HS-5 (cell line): ENCODE measurements at regions not wholly inside any gene's neighbourhood (a gene's known extent, or its start where the extent isn't known, plus 50 kb on each side); places are given as distances from the start of the nearest gene placed in this dataset.
"Not testable (repeated sequence)": the region's sequence is repeated elsewhere in the genome, so short reads cannot be mapped to it uniquely, and the experiment has no call there.

Experiments
- DNase-seq: peaks from one replicate; pipeline ENCODE4 v3.0.0-alpha.2; 2012; ENCODE audit warnings: low read depth

DNA sequence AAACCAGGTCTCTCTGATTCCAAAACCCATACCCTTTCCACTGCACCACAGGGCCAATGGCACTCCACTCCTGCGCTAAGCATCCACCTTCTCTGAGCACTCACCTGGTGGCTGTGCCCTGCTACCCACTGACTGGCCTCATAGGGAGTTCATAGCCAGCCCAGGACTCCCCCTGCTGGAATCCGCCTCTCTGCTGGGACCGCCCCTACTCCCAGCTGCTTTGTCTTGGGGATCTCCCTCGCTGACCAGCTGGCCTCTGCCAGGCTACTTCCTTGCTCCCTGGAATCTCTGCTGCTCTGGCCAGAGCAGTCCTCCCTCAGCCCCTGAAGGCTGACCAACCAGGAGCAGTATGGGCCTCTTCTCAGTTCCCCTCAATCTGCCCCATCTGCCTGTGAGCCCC, 129.7 kb downstream of the FAXC start:
- no peak for DNase-seq

DNA sequence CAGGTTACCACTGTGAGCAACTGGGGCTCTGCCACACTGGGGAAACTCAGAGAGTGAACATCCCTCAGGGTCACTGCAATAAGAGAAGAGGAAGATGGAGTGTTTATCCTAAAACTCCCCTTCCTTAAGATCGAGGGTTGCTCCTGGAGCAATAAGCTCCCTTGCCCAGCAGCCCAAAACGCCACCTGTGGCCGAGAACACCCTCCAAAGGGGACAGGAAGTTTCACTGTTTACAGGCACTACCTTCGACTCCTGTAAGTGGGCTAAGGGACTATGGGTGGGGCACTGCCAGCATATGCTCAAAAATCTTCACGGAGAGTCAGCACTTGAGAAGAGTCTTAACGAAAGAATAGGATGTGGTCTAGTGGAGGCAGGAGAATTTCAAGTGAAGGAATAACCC, 132.5 kb downstream of the FAXC start:
- DNase-seq, result no peak

DNA sequence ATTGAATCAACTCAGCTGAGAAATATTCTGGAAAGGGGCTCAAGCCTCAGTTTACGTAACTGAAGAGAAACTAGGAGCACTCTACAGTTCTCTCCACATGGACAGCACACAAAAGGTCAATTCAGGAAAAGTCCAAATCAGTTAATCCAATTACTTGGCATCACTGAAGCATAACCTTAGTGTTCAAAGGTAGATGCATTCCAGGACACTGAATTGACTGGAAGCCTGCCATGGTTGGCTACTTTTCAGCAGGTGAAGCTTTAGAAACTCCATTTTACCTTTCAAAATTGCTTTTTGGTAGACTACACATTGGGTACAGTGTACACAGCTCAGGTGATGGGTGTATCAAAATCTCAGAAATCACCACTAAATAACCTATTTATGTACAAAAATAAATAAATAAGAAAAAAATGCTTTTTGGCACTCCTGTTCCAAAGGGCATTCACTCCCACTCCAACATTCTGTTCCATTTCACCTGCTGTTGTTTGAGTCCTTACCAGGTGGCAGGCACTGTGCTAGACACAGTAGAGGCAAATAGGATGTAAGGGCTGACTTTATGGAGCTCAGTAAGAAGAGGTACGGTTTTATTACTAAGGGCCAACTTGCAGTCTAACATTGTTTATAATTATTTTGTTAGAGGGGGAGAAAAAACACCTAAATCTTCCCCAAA, 153.4 kb downstream of the FAXC start:
- no peak for DNase-seq

DNA sequence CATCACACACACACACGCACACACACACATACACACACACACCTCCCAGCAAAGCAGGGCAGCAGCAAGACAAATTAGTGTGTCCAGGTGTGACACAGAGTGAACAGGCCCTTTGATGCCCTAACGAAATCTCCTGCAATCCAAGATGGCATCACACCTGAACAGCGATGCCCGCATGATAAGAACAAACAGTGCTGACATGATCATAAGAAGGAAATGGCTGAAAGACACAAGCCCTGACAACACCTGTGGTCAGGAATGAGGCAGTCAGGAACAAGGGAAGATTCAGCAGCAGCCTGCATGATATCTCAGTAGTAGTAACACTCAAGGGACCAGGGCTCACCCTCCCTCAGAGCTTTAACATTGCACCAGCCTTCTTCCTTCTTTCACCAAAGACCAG, 156.9 kb downstream of the FAXC start:
- DNase-seq, result no peak

DNA sequence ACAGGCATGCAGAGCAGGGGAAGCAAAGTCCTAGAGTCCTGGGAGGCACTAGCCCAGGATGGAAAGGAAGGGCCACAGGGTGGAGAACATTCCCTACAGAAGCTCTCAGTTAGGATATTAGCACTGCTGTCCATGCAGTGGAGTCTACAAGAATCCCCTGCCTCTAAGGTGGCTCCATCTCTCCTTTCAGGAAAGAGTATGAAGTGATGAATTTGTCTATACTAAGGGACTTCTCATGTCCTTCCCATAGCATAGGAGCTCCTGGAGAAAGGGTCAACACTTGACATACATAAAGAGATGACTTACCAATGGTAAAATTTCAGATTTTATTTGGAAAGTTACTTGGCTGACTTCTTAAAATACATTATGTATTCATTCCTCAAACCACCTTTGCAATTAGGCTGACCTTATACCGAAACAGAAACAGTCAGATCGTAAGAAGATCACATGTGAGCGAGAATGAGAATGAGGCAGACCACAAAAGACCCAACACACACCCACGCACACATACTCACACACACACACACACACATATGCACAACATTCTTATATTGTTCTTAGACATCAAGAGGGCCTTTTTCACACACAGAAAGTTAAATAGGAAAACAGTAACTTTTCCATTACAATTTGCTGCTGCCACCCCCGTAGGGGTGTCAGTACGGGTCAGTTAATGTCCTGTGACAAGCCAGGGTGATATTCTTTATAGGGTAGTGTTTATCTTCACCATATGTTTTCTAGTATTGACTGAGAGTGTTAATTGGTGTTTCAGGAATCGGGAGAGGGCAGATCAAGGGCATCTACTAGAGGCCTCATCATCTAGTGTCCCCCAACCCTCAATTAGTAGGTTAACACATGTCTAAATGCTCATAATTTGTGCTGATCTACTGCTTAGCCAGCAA, 159.4 kb downstream of the FAXC start:
- no peak for DNase-seq

DNA sequence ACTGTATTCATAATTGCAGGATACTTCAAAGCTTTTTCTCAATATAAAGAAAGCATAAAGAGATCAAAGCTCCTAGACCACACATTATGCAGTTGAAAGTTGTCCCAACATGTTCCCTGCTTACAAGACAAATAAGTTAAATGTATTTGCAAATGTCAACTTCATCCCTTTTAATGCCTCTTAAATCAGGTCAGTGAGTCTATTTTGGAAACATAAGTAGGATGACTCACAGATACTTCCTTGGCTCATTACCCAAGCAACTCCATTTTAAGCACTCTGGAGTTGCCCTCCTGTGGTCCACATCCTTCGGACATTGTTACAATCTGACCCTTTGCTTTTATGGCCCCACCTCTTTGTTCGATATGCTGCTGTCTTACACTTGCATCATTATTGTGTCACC, 162.0 kb downstream of the FAXC start:
- DNase-seq, result no peak

DNA sequence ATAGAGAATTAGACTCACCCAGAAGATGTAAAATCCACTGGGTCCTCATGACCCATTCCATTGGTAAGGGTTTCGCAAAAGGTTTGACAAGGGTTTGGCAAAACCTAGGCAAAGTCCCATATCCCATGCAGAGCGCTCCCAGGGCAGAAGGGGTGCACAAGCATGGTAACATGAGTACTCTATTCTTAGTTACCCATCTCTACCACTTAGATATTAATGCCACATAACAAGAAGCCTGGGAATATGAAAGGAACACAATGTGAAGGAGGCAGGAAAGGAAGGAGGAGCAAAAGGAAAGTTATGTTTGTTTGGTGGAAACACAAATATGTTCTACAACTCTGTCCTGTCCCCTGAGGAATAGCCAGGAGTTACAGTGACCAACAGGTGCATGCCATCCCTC, 163.1 kb downstream of the FAXC start:
- DNase-seq, result no peak

DNA sequence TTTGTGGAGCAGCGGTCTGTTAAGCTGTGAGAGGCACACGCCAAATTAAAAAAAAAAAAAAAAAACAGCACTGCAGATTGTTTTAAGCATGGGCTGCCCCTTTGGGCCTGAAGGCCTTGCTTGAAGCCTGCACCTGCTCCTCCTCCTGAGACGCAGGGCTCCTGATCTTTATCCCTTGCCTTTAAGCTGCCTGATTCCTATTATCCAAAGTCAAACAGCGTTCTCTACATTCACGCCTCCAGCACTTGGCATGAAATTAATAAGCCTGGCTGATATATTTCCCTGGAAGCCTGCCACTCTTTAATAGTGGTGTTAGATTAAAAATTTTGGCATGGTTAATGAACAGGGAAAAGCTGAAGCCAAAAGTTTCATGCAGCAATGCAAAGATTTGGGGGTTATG, 163.9 kb downstream of the FAXC start:
- DNase-seq, result no peak

DNA sequence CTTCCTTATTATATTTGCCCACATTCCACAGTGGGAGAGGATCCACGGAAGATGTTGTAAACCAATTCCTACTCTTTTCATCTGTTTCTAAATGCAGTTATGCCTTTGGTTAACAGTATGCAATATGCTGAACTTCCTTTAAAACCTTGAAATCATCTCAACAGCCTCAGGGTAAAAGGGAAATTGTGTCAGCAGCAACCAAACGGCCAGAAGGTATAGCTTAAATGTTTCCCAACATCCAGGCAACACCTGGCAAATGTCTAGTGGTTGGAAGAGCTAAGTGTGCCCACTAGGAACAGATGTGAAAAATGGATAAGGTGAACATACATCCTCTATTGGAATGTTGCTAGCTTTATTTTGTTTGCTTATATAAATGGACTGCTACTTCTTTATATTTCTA, 164.8 kb downstream of the FAXC start:
- DNase-seq, result no peak

DNA sequence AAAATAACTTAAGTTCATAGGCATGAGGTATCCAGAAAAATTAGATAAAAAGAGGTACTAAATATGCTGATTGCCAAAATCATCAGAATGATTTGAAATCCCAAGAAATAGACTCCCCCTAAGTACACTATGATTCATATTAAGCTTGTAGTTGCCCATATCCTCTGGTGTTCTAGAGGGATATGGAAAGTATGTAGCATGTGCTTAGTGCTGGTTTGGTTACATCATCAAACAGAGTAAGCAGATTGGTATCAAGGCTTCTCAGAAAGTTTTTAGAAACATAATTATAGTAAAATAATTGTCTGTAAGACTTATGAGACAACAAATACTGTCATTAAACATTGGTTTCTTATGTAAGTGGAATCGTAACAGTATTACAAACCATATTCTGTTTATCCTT, 166.4 kb downstream of the FAXC start:
- no peak for DNase-seq

DNA sequence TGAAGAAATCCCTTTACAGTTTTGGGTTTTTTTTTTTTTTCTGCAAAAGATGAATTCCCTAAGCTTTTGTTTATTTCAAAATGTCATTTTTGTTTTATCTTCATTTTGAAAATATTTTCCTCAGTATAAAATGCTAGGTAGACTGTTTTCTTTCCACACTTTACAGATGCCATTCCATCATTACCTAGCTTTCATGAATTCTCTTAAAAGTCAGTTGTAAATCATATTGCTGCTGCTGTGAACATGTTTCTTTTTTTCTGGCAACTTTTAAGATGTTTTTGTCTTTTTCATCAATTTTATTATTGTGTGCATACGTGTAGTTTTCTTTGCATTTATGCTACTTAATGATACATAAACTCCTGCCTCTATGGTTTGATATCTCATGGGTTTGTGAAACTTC, 168.3 kb downstream of the FAXC start:
- DNase-seq, result no peak

DNA sequence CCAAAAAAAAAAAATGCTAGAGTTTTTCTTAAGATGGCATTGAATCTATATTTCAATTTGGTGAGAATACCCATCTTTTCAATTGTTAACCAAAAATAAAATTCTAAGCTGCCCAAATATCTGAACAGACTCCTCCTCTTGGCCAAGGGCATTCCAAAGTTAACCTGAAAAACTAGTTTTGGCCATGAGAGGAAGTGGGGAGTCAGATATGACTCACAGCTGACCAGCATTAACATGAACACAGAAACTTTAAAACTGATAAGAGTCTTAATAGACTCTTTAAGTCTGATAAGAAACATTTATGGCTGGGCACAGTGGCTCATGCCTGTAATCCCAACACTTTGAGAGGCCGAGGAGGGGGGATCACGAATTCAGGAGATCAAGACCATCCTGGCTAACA, 171.3 kb downstream of the FAXC start:
- DNase-seq, result no peak

DNA sequence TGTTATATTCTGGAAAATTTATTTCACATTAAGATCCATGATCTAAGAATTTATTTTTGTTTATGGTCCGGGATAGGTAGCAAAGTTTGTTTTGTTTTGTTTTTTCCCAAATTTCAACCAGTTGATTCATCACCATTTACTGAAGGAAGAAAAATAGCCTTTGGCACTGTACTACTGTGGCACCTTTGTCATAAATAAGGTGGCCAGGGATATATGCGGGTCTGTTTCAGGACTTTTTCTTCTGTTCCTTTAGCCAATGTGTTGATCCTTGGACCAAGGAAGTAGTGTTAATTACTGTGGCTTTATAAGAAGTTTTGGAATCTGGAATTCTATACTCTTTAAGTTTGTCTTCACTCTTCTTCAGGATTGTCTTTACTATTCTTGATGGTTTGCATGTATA, 171.7 kb downstream of the FAXC start:
- DNase-seq, result no peak

DNA sequence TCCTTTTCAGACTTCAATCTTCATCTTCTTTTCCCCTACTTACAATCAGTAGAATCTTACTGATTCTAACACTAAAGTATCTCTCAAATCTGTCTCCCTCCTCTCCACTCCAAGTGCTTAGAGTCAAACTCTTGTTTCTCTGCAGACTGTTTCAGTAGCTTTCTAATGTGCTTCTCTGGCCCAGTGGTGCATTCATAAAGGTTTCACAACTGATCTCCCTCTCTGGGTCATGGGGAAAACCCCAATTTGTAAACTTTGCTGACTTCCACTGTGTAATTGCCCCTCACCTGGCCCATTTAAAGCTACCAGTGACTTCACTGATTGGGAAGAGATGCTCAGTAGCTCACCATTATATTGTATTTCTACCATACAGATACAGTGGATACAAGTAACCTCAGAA, 183.6 kb downstream of the FAXC start:
- DNase-seq, result no peak

DNA sequence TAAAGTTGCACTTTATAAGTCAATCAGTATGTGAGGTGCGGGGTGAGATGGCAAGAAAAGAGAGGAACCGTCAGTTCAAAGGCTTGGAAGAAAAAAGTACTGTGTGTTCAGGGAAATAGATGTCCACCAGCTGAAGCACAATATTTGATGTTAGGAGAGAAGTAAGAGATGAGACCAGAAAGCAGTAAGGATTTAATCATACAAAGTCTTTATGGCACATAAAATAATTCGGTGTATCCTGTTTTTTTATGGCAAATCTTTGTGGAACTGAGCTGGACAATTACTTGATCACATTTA, 197.2 kb downstream of the FAXC start:
- no peak for DNase-seq

DNA sequence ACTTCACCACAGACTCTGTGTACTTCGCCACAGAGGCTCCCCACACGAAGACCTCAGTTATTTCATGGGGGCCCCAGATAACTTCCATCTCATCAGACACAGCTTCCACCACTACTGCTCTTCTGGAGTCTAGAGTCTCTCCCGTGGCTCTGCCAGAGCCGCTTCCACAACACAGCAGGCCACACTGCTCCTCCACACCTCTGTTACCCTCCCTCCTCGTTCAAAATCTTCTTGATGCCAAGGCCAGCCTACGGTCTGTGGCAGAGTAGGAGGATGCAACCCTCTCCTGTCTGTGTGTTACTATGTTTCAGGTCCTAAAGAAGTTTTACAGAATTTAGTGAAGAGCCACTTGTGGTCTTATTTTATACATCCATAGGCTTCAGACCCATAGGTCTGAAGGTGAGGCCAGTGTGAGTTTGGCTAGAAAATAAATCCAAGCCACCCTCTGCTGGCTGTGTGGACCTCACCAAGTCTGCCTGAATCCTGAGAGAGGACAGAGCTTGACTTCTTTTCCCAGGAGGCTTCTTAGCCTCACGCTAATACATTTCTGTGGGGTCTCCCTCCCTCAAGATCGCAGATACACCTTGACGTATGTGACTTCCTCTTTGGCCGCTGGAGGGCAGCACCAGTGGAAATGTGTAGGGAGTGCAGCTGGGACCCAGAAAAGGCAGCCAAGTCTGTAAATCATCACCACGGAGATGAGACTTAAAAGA, 197.7 kb downstream of the FAXC start:
- no peak for DNase-seq

DNA sequence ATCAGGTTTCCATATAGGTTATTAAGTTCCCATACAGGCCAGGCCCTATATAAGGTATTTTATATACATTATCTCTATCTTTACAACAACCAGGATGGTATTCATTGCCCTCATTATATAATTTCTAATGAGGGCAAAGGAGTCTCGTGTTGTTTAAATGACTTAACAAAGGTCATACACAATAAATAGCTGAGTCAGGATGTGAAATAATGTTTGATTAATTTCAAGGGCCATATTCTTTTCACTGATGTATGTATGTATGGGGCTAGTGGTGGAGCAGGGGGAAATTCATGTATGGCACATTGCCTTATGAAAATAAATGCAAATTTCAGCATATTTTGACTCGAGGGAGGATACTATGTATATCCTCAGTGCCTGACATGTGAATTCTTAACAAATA, 200.7 kb downstream of the FAXC start:
- no peak for DNase-seq

DNA sequence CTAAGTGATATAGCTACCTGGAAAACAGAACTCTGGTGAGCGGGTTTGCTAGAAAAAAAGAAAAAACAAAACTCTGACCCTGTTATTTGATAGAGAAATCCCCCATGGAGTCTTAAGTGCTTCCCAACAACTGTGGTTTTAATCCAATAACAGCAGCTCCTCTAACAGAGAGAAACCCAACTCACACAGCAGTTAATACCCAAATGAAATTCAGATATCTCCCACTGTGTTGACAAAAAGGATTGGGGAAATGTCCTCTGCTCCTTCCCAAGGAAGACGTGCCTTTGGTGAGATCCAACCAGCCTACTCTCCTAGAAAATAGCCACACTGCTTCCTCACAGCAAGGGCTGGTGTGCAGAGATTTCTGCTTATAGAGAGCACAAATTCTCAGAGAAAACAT, 200.4 kb upstream of the FBXL4 start:
- DNase-seq, result no peak

DNA sequence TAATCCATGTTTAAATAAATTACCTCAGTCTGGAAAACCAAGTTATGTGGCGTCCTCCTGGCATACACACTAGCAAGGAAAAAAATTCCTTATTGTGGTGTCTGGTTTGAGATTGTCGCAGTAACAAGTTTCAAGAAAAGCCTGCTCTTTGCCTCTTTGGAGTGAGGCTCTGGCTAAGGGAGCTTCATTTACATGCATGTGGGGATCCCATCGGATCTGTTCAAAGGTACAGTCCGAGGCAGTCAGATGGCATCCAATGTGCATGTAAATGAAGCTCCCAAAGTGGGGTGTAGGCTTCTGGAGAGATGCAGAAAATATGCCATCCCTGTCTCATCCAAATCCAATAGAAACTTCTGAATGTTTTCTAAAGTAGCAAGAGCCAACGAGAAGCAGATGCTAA, 199.5 kb upstream of the FBXL4 start:
- DNase-seq, result no peak

DNA sequence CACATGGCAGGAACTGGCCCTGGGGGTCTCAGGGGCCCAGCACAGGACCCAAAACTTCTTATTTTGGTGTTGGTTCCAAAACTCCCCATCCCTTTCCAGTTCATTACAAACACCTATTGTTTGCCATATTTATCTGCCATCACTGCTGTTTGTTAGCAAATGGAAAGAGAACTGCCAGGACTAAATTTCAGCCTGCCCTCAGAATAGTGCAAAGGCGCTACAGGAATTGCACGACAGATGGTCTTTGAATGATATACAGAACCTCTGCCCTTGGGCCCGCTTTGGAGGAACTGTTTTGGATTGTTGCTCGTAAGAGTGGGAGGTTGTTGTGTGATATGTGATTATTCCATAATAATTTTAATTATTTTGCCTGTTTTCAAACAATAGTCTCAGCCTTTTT, 199.0 kb upstream of the FBXL4 start:
- no peak for DNase-seq

DNA sequence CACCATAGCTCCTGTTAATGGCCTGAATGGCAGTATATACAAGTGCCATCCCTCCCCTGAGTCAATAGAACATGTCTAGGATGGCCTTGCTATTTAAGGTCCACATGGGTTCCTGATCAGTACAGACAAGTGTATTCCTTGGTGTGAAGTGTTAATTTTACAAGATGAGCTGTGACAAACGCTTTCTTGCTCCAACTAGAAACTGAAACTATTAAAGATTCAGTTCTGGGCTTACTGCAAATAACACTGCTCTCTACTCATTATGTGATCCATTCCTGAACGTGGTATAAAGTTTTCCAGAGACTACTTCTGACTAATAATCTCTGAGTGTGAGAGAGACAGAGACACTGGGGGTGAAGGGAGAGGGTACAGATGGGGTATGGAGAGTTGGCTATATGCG, 198.0 kb upstream of the FBXL4 start:
- no peak for DNase-seq

DNA sequence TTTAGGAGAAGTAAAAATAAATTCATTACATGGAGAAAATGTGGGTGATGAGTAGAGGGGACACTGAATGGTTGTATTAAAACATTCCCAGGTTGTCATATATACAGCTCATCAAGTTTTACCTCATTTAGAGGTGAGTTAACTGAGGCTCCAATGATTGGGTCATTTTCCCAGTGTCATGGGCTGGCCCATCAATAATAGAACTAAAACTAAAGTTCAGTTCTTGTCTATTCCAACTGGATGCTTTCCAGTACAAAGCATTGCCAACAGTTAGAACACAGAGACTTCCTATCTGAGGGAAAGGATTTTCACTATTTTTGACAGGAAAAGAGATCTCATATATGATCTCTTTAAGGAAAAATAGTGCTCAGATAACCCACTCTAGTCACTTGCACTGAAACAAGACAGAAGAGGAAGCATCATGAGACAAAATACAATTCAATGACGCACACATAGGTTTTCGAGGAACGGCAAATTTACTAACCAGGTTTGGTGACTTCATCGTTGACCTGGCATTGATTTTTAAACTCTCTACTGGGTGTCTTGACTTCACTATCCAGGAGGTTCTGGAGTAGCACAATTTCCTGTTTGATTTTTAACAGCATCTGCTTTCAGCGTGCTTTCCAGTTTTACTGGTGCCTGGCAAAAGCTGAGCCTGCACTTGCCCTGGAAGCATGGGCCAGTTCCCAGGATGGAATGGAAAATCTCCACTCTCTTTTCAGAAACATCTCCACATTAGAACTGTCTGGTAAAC, 195.5 kb upstream of the FBXL4 start:
- DNase-seq, result no peak

DNA sequence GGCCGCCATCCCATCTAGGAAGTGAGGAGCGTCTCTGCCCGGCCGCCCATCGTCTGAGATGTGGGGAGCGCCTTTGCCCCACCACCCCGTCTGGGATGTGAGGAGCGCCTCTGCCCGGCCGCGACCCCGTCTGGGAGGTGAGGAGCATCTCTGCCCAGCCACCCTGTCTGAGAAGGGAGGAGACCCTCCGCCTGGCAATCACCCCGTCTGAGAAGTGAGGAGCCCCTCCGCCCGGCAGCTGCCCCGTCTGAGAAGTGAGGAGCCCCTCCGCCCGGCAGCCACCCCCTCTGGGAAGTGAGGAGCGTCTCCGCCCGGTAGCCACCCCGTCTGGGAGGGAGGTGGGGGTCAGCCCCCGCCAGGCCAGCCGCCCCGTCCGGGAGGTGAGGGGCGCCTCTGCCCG, 194.2 kb upstream of the FBXL4 start:
- DNase-seq, result not testable (repeated sequence)
